ENCODE measurements at regions not wholly inside any gene's neighbourhood (a gene's known extent, or its start where the extent isn't known, plus 50 kb on each side); places are given as distances from the start of the nearest gene placed in this dataset.
"Not testable (repeated sequence)": the region's sequence is repeated elsewhere in the genome, so short reads cannot be mapped to it uniquely, and the experiment has no call there.

GRCh38 chr13:74243637-74244526 lies 109.7 kb upstream of the KLF12 start:
- DNase-seq (ENCODE audit: low spot score): no peak
- Histone ChIP-seq H4K20me1 (ENCODE audit: insufficient read depth, poor library complexity, severe bottlenecking) (no peaks in the 10 kb centered on the region), H3K36me3 (replicated peaks; ENCODE audit: insufficient read depth, low read depth) (no peaks in the 10 kb centered on the region), H3K9me3 (ENCODE audit: low read depth) (no peaks in the 10 kb centered on the region), H3K4me3 (no peak overlapping the region), H3K9me2 (replicated peaks; ENCODE audit: insufficient read depth) (no peaks in the 10 kb centered on the region), H2AFZ (no peak overlapping the region), H3K27ac (no peak overlapping the region), H3K4me2 (no peak overlapping the region), H3K79me2 (no peaks in the 10 kb centered on the region), H3K27me3 (no peaks in the 10 kb centered on the region), H3K4me1 (ENCODE audit: insufficient read depth) (no peaks in the 10 kb centered on the region)
- no peak for TF ChIP-seq EZH2 (IDR thresholded peaks at IDR 0.05; ENCODE audit: borderline replicate concordance)
- no peak for TF ChIP-seq CTCF (IDR thresholded peaks at IDR 0.05; ENCODE audit: poor library complexity)
- TF ChIP-seq EZH2phosphoT487 (IDR thresholded peaks at IDR 0.05; ENCODE audit: low read depth, severe bottlenecking, unreplicated experiment): no peak
- WGBS (ENCODE audit: low lambda C conversion rate, missing lambda C conversion rate): 89% methylated on average over 5 of the region's 5 CpGs

GRCh38 chr13:74241343-74241742 lies 107.1 kb upstream of the KLF12 start:
- H3K4me3 ChIP-seq; H3K4me2 ChIP-seq; H3K27me3 ChIP-seq; H3K79me2 ChIP-seq; H3K36me3 ChIP-seq (replicated peaks; ENCODE audit: insufficient read depth, low read depth); DNase-seq (ENCODE audit: low spot score); H2AFZ ChIP-seq; H3K9me3 ChIP-seq (ENCODE audit: low read depth); H3K4me1 ChIP-seq (ENCODE audit: insufficient read depth); H3K9me2 ChIP-seq (replicated peaks; ENCODE audit: insufficient read depth); H4K20me1 ChIP-seq (ENCODE audit: insufficient read depth, poor library complexity, severe bottlenecking); H3K27ac ChIP-seq: not testable (repeated sequence)
- 84% methylated on average over 17 of the region's 19 CpGs for WGBS (ENCODE audit: low lambda C conversion rate, missing lambda C conversion rate)

GRCh38 chr13:74230984-74231501 lies 96.8 kb upstream of the KLF12 start:
- Histone ChIP-seq H3K4me1 (ENCODE audit: insufficient read depth) (peaks cover 16% of the 10 kb centered on the region), H3K27me3 (no peaks in the 10 kb centered on the region), H3K27ac (no peak overlapping the region), H3K4me2 (no peak overlapping the region), H4K20me1 (ENCODE audit: insufficient read depth, poor library complexity, severe bottlenecking) (no peaks in the 10 kb centered on the region), H3K79me2 (no peaks in the 10 kb centered on the region), H2AFZ (no peak overlapping the region), H3K9me3 (ENCODE audit: low read depth) (no peaks in the 10 kb centered on the region), H3K36me3 (replicated peaks; ENCODE audit: insufficient read depth, low read depth) (no peaks in the 10 kb centered on the region), H3K4me3 (no peak overlapping the region), H3K9me2 (replicated peaks; ENCODE audit: insufficient read depth) (no peaks in the 10 kb centered on the region)
- DNase-seq (ENCODE audit: low spot score): no peak
- TF ChIP-seq EZH2phosphoT487 (IDR thresholded peaks at IDR 0.05; ENCODE audit: low read depth, severe bottlenecking, unreplicated experiment) (no peak), EZH2 (IDR thresholded peaks at IDR 0.05; ENCODE audit: borderline replicate concordance) (no peak), CTCF (IDR thresholded peaks at IDR 0.05; ENCODE audit: poor library complexity) (no peak)
- WGBS (ENCODE audit: low lambda C conversion rate, missing lambda C conversion rate): 67% methylated on average over 4 of the region's 4 CpGs

DNA sequence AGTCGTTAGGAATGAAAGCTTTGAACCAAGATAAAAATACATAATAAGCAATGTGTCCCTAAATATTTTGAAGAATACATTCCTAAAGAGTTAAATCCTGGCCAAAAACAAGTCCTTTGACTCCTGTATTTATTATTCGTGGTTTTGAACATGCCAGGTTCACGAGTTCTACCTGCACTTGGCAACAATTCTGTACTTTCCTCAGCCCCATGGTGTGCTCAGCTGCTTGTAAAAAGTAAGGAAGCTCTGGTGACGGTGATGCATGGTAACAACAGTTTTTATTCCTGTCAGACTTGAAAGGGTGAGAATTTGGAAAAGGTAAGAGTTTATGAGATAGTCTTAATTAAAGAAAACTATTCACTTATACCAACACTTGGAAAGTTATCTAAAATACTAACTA lies 95.0 kb upstream of the KLF12 start:
- no peak for DNase-seq (ENCODE audit: low spot score)
- H3K4me3 ChIP-seq: no peak overlapping the region
- H3K27ac ChIP-seq: no peak overlapping the region
- no peak overlapping the region for H2AFZ ChIP-seq
- no peak for TF ChIP-seq EZH2phosphoT487 (IDR thresholded peaks at IDR 0.05; ENCODE audit: low read depth, severe bottlenecking, unreplicated experiment)
- peaks cover 16% of the 10 kb centered on the region for H3K4me1 ChIP-seq (ENCODE audit: insufficient read depth)
- H4K20me1 ChIP-seq (ENCODE audit: insufficient read depth, poor library complexity, severe bottlenecking): no peaks in the 10 kb centered on the region
- no peaks in the 10 kb centered on the region for H3K9me2 ChIP-seq (replicated peaks; ENCODE audit: insufficient read depth)
- no peaks in the 10 kb centered on the region for H3K36me3 ChIP-seq (replicated peaks; ENCODE audit: insufficient read depth, low read depth)
- H3K79me2 ChIP-seq: no peaks in the 10 kb centered on the region
- no peaks in the 10 kb centered on the region for H3K27me3 ChIP-seq
- H3K4me2 ChIP-seq: no peak overlapping the region
- 80% methylated on average over 4 of the region's 4 CpGs for WGBS (ENCODE audit: low lambda C conversion rate, missing lambda C conversion rate)
- H3K9me3 ChIP-seq (ENCODE audit: low read depth): no peaks in the 10 kb centered on the region
